ENCODE measurements at regions not wholly inside any gene's neighbourhood (a gene's known extent, or its start where the extent isn't known, plus 50 kb on each side); places are given as distances from the start of the nearest gene placed in this dataset.

DNA sequence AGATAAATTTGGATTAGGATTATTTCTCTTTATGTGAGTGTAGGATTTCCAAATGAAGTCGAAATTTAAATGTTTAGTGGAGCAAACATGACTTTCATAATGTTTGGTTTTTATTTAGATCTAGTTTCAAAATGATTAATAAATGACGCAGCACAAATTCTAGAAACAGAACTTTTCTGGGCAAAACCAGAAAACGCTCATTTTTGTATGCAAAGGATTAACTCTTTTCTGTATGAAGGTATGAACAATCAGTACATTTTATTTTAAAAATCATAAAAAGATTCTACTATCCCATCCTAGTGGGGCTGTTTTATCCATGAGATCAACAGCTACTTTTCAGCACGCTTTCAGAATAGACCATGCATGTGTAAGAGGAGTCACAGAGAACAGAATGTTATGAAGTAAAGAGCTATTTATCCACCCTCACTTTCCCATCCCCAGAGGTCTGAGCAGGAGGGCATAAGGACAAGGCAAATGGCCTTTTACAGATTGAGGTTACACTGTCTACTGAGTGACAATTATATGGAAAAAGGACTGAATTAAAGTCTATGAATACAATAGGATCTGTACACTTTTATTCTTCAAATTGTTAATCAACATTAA is 270.8 kb downstream of the ZEB2 start:
- peak overlapping the region in 1 of 6 donors; percentile 9 for H3K27ac Mint-ChIP-seq
- H3K9me3 Mint-ChIP-seq: peaks cover 5 to 16% (median 14%) of the 10 kb centered on the region in 6 donors
- DNase-seq: no peak
- no peak overlapping the region for H3K4me3 Mint-ChIP-seq
- H3K36me3 Mint-ChIP-seq: peaks cover 13 to 24% (median 18%) of the 10 kb centered on the region in 3 donors
- no peaks in the 10 kb centered on the region for H3K27me3 Mint-ChIP-seq (ENCODE audit: low read depth in 3 of 3)
- peaks cover 0 to 6% of the 10 kb centered on the region in 2 donors for H3K4me1 Mint-ChIP-seq

DNA sequence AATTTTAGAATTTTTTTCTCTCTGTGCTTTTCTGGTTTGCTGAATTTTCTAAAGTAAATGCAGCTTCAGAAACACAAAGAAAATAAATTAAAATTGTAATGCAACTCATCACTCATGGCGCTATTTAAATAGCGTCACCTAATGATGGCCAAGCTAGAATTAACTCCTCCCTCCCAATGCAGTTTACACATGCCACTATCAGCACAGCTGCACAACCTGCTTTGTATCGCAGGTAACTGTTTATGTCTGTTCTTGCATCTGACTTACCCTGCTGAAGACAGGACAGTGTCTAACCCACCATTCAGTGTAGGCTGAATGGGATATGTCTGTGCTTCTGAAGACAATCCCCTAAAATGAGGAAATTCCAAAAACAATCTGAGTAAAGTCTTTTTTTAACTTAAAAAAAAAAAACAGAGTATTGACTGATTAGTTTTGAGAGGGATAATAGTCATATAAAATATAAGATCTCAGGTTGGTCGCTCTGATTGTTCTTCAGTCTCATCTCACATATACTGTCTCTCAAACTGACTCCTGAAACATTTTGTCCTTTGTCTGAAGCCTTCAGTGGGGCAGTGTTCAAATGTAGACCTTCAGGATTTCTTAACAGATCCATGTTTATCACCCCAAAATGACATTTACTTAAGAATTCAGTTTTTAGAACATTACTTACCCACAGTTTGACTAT is 271.4 kb downstream of the ZEB2 start:
- Mint-ChIP-seq H3K27me3 (ENCODE audit: low read depth in 3 of 3) (no peaks in the 10 kb centered on the region), H3K4me1 (peaks cover 0 to 6% of the 10 kb centered on the region in 2 donors), H3K9me3 (peaks cover 5 to 13% (median 12%) of the 10 kb centered on the region in 6 donors), H3K36me3 (peaks cover 12 to 23% (median 18%) of the 10 kb centered on the region in 3 donors), H3K27ac (peak overlapping the region in 1 of 6 donors; percentile 9), H3K4me3 (no peak overlapping the region)
- no peak for DNase-seq

DNA sequence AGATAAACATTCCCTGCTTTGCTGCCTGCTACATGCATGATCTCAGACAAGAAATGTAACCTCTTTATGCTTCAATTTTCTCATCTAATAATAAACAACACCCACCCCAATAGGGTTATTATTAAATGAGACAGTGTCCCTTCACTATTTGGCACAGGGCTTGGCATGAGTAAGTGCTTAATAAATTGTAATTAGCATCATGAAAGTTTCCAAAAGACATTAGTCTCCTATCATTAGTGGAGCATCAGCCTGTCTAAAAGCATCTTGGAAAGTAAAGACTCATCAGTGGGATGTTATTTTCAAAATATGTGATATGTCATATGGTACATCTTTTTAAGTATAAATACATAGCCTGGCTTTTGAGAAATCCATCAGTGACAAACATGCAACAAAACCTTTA is 275.0 kb downstream of the ZEB2 start:
- H3K4me1 Mint-ChIP-seq: peaks cover 4 to 20% of the 10 kb centered on the region in 2 donors
- H3K9me3 Mint-ChIP-seq: peaks cover 0 to 3% (median 0%) of the 10 kb centered on the region in 6 donors
- peaks cover 0 to 9% (median 3%) of the 10 kb centered on the region in 3 donors for H3K36me3 Mint-ChIP-seq
- H3K27ac Mint-ChIP-seq: no peak overlapping the region
- no peak for DNase-seq
- no peak overlapping the region for H3K4me3 Mint-ChIP-seq
- H3K27me3 Mint-ChIP-seq (ENCODE audit: low read depth in 3 of 3): no peaks in the 10 kb centered on the region

DNA sequence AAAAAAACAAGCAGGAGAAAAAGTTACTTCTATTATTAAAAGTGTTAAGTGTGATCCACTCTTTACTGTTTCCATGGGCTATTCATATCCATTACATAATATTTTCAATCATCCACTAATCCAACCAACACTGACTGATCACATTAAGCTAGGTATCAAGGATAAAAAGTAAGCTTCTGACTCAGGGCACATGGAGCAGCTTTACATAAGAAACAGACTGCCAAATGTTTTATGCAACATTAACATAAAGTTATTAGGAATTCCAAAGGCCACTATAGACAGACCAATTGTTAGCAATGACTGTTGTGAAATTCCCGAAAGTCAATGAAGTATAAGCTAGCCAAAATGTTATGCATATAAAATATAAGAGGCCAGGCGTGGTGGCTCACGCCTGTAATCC is 277.6 kb downstream of the ZEB2 start:
- H3K9me3 Mint-ChIP-seq: peaks cover 0 to 3% (median 0%) of the 10 kb centered on the region in 6 donors
- peaks cover 14 to 37% of the 10 kb centered on the region in 2 donors for H3K4me1 Mint-ChIP-seq
- no peak overlapping the region for H3K27ac Mint-ChIP-seq
- H3K27me3 Mint-ChIP-seq (ENCODE audit: low read depth in 3 of 3): no peaks in the 10 kb centered on the region
- H3K36me3 Mint-ChIP-seq: peaks cover 0 to 8% (median 3%) of the 10 kb centered on the region in 3 donors
- no peak for DNase-seq
- H3K4me3 Mint-ChIP-seq: no peak overlapping the region

DNA sequence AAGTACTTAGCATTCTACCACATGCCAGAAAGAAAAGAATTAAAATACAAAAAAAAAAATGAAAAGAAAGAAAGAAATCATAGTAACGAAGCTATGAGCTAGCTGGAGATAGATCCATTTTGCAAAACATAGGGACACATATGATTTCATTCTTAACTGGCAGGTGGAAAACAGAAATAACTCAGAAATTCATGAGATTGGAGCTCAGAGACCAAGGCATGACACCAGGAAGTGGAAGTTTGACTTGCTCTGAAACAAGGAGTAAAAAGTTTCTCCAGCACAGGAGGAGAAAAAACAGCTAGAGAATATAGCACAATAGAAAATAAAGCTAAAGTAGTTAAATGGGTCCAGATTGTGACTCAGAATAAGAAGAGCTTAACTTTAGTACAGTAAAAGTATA is 278.1 kb downstream of the ZEB2 start:
- Mint-ChIP-seq H3K27ac (peak overlapping the region in 2 of 6 donors; percentile 17 to 58), H3K9me3 (peaks cover 0 to 3% (median 0%) of the 10 kb centered on the region in 6 donors), H3K4me3 (no peak overlapping the region), H3K36me3 (peaks cover 0 to 8% (median 3%) of the 10 kb centered on the region in 3 donors), H3K27me3 (ENCODE audit: low read depth in 3 of 3) (no peaks in the 10 kb centered on the region), H3K4me1 (peaks cover 20 to 42% of the 10 kb centered on the region in 2 donors)
- DNase-seq: no peak

DNA sequence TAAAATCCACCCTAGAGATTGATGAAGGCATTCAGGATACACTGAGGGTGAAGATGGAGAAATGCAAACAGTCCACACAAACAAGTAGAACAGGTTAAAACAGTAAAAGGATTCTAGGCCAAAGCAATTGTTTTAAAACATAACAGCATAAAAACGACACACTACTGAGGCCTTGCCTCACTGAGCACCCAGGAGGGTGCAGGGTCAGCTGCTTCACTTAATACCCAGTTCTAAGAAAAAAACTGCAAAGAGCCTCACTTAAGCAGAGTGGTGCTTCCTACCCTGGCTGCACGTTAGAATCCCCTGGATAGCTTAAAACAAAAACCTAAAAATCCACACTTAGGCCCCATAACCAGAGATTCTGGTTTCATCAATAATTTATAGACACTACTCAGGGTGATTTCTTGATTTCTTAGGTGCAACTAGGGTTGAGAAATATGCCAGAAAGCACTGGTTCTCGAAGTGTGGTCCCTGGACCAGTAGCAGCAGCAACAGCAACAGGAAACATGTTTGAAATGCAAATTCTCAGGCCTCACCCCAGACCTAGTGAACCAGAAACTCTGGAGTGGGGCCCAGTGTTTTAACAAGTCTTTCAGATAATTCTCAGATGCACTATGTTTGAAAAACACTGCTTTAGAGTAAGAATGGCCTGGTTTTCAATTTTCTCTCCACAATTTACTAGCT is 279.1 kb downstream of the ZEB2 start:
- Mint-ChIP-seq H3K4me1 (peaks cover 23 to 47% of the 10 kb centered on the region in 2 donors), H3K4me3 (no peak overlapping the region), H3K36me3 (peaks cover 0 to 5% (median 1%) of the 10 kb centered on the region in 3 donors), H3K27me3 (ENCODE audit: low read depth in 3 of 3) (no peaks in the 10 kb centered on the region), H3K9me3 (no peaks in the 10 kb centered on the region), H3K27ac (no peak overlapping the region)
- no peak for DNase-seq

DNA sequence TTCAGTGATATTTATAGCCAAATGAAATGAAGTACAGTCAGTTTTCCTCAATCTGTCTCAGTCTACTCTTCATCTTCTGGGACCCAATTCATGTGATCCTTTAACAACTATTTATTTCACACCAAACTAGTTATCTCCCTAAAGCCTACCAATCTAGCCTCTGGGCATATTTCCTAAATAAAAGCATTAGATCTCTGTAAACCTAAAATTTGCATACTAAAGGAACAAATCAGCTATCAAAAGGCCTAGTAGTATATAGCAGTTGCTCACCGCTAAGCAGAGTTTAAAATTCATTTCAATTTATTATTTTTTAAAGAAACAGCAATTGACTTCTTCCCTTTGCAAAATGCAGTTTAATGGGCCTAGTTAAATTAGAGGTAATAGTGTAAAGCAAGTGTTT is 280.2 kb downstream of the ZEB2 start:
- Mint-ChIP-seq H3K27me3 (ENCODE audit: low read depth in 3 of 3) (no peaks in the 10 kb centered on the region), H3K4me3 (no peak overlapping the region), H3K9me3 (no peaks in the 10 kb centered on the region), H3K27ac (no peak overlapping the region), H3K4me1 (peaks cover 28 to 57% of the 10 kb centered on the region in 2 donors), H3K36me3 (peaks cover 0 to 5% (median 0%) of the 10 kb centered on the region in 3 donors)
- no peak for DNase-seq

DNA sequence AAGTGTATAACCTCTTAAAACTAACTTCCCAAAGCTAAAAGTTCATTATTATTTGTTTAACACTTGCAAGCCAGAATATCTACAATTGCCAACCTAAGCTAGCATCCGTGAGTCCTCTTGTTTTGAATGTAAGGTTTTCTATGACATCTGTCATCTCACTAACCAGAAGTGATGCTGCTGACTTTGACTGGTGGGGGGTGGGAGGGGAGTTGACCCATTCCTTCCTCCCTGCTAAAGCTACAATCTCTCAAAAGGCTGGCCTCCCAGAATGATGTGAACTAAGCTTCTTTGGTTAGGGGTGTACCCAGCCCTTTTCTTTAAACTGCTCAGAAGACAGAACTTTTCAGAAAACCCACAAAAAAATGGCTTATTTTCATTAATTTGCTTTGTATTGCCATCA is 280.6 kb downstream of the ZEB2 start:
- H3K36me3 Mint-ChIP-seq: peaks cover 0 to 5% (median 0%) of the 10 kb centered on the region in 3 donors
- no peak for DNase-seq
- no peak overlapping the region for H3K4me3 Mint-ChIP-seq
- no peaks in the 10 kb centered on the region for H3K9me3 Mint-ChIP-seq
- peaks cover 32 to 61% of the 10 kb centered on the region in 2 donors for H3K4me1 Mint-ChIP-seq
- no peak overlapping the region for H3K27ac Mint-ChIP-seq
- H3K27me3 Mint-ChIP-seq (ENCODE audit: low read depth in 3 of 3): no peaks in the 10 kb centered on the region

DNA sequence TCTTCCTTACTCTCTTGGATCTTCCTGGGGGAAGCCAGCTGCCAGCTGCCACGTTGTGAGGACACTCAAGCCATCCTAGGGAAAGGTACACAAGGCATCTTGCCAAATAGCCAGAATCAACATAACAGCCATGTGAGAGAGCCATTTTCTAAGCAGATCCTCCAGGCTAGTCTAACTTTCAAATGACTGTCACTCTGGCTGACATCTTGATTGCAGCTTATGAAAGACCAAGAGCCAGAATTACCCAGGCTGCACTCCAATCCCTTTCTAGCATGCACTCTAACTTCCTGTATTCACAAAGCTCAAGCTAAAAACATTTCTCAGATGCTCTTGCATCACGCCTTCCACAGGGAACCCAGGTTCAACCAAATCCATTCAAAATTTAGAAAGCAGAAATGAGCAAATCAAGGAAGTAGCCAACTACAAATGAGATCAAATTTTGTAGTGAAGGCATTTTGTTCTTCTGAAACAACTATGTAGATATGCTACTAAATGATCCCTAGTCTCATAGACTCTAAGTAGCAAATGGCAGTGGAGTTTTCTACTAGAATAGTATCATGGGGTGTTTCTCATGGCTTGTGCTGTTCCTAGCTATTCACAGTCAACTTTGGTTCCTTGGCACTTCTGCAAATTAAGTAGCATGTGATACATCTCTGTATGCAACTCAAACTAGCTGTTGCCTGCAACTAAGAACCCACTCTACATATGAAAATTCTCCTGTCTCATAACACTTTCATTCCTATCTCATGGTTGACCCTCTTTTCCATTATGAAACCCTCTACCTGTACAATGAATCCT is 281.9 kb downstream of the ZEB2 start:
- peaks cover 0 to 5% (median 0%) of the 10 kb centered on the region in 3 donors for H3K36me3 Mint-ChIP-seq
- no peaks in the 10 kb centered on the region for H3K9me3 Mint-ChIP-seq
- H3K4me1 Mint-ChIP-seq: peaks cover 45 to 74% of the 10 kb centered on the region in 2 donors
- no peak overlapping the region for H3K4me3 Mint-ChIP-seq
- H3K27ac Mint-ChIP-seq: peak overlapping the region in 5 of 6 donors; percentile 5 to 64 (median 58)
- H3K27me3 Mint-ChIP-seq (ENCODE audit: low read depth in 3 of 3): no peaks in the 10 kb centered on the region
- no peak for DNase-seq

DNA sequence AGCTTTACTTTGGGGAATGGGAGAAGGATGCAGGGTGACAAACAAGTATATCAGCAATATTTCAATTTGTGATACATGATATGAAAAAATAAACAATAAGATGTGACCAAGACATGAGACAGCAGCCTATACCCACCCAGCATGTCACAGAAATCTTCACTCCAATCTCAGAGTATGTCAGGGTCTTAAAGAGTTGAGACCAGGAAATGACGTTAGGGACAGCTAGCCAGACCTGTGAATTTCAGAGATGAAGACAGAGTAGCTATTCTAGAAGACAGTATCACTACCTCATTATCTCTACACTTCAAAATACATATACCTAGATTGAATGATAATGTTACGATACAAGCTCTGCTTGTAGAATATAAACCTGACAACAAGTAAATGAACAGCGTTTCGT is 282.8 kb downstream of the ZEB2 start:
- H3K36me3 Mint-ChIP-seq: peaks cover 0 to 5% (median 0%) of the 10 kb centered on the region in 3 donors
- no peaks in the 10 kb centered on the region for H3K9me3 Mint-ChIP-seq
- H3K27ac Mint-ChIP-seq: peak overlapping the region in 3 of 6 donors; percentile 22 to 68 (median 58)
- H3K4me3 Mint-ChIP-seq: no peak overlapping the region
- peaks cover 47 to 80% of the 10 kb centered on the region in 2 donors for H3K4me1 Mint-ChIP-seq
- H3K27me3 Mint-ChIP-seq (ENCODE audit: low read depth in 3 of 3): no peaks in the 10 kb centered on the region
- peak in 2 of 3 donors; percentile 6 to 20 for DNase-seq

DNA sequence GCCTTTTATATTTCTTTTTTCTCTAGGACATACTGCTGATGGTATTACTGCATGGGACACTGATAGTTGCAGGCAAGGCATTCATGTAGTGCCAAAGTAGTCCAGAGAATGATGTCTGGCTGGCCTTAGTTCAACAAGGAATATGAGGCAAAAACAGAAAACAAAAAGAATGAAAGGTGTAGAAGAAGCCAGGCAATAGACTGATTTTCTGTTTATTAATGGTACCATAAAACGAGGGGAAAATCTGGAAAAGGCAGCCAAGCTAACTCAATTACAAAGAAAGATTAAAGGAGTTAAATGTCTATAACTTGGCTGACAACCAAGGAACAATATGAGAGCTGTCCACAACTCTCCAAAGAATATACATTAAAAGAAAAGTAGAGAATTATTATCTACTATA is 284.9 kb downstream of the ZEB2 start:
- Mint-ChIP-seq H3K4me1 (peaks cover 45 to 72% of the 10 kb centered on the region in 2 donors), H3K27ac (peak overlapping the region in 1 of 6 donors; percentile 2), H3K4me3 (peak overlapping the region in 1 of 5 donors; percentile 76), H3K36me3 (peaks cover 0 to 5% (median 0%) of the 10 kb centered on the region in 3 donors), H3K9me3 (no peaks in the 10 kb centered on the region), H3K27me3 (ENCODE audit: low read depth in 3 of 3) (no peaks in the 10 kb centered on the region)
- DNase-seq: no peak

DNA sequence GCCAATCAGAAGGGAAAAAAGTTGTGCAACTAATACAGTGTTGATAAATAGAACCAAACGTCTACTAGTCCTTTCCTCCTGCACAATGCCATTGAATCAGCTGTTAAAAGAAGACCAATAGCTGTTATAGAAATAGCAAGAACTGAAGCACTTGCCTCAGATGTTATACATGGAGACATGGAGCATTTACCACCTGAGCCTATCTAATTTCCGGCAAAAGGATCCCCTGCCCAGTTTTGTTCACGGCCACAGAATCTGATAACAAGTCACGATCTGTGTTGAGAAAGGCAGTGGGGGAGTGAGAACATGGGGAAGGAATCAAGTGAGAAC is 285.4 kb downstream of the ZEB2 start:
- peaks cover 0 to 5% (median 0%) of the 10 kb centered on the region in 3 donors for H3K36me3 Mint-ChIP-seq
- peaks cover 45 to 67% of the 10 kb centered on the region in 2 donors for H3K4me1 Mint-ChIP-seq
- H3K27ac Mint-ChIP-seq: peak overlapping the region in 3 of 6 donors; percentile 13 to 54 (median 15)
- H3K4me3 Mint-ChIP-seq: peak overlapping the region in 4 of 5 donors; percentile 2 to 76 (median 25)
- H3K27me3 Mint-ChIP-seq (ENCODE audit: low read depth in 3 of 3): no peaks in the 10 kb centered on the region
- no peak for DNase-seq
- no peaks in the 10 kb centered on the region for H3K9me3 Mint-ChIP-seq

DNA sequence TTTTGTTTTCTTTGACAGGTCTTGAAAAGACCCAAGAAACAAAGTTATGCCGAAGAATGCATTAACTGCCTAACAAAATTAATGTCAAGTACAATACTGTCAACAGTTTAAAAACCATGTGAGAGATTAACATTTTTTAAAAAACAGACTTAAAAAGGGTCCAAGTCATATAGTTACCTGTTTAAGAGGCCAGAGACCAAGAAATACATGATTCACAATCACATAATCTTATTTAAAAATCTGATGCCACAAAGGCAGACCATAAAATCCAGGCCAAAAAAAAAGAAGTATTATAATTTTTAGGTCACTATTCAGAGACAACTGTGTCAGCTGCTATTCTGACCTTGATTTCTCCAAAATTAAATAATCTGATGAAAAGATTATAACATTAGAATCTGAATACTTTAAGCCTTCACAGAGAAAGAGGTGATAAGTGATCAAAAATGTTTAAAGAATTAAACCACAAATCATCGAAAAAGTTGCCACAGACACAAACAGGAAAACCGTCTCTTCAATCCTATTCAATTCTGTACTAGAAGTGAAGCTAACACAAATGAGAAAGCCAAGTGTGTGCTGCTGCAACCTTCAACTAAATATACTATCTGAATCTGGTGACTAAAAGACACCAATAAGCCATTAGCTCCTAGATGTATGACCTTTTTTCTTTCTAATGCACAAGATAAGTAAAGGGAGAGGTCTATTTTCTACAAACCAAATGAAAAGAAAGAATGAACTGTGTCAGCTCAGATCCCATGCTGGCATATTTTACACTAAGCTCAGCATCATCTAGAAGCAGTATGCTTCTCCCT is 286.0 kb downstream of the ZEB2 start:
- peaks cover 0 to 5% (median 3%) of the 10 kb centered on the region in 3 donors for H3K36me3 Mint-ChIP-seq
- H3K27ac Mint-ChIP-seq: peak overlapping the region in 4 of 6 donors; percentile 22 to 56 (median 40)
- DNase-seq: no peak
- peak overlapping the region in 4 of 5 donors; percentile 9 to 76 (median 44) for H3K4me3 Mint-ChIP-seq
- peaks cover 45 to 65% of the 10 kb centered on the region in 2 donors for H3K4me1 Mint-ChIP-seq
- H3K27me3 Mint-ChIP-seq (ENCODE audit: low read depth in 3 of 3): no peaks in the 10 kb centered on the region
- H3K9me3 Mint-ChIP-seq: no peaks in the 10 kb centered on the region
